ENCODE measurements at regions not wholly inside any gene's neighbourhood (a gene's known extent, or its start where the extent isn't known, plus 50 kb on each side); places are given as distances from the start of the nearest gene placed in this dataset.

GRCh38 chr7:130869918-130870317, 135.9 kb upstream of the KLF14 start:
- TF ChIP-seq CTCF (IDR thresholded peaks at IDR 0.05; ENCODE audit: unreplicated experiment) = no peak
- Mint-ChIP-seq H3K27me3 (ENCODE audit: insufficient read depth, unreplicated experiment) (no peaks in the 10 kb centered on the region), H3K36me3 (ENCODE audit: insufficient read depth, unreplicated experiment) (peaks cover 91% of the 10 kb centered on the region), H3K27ac (ENCODE audit: low read depth, unreplicated experiment) (peak overlapping the region; percentile 77), H3K9me3 (ENCODE audit: unreplicated experiment) (no peaks in the 10 kb centered on the region), H3K4me1 (ENCODE audit: insufficient read depth, unreplicated experiment) (peaks cover 33% of the 10 kb centered on the region), H3K4me3 (ENCODE audit: unreplicated experiment) (no peak overlapping the region)
- no peak for DNase-seq (ENCODE audit: unreplicated experiment)
- ChIA-PET POLR2A (interaction anchor here (0.7 to 2.1 kb wide), 4 partner anchors 11 to 43 kb away, joined by 3 to 6 read pairs (median 4); no protein-coding TSS in a partner anchor), CTCF (interaction anchor here (1.1 to 2.1 kb wide), 3 partner anchors 27 to 112 kb away, joined by 4 to 9 read pairs (median 7); no protein-coding TSS in a partner anchor)
- intact Hi-C loops (cut with micrococcal nuclease) = no loop called here
- no TSS peak for BruUV-seq (replicated peaks)

- BruUV-seq (replicated peaks) = no TSS peak
- POLR2A ChIA-PET = interaction anchor here (0.5 to 2.1 kb wide), 5 partner anchors 11 to 41 kb away, joined by 3 to 9 read pairs (median 4); no protein-coding TSS in a partner anchor
These were observed 138.3 kb upstream of the KLF14 start for GRCh38 chr7:130872341-130872740.

DNA sequence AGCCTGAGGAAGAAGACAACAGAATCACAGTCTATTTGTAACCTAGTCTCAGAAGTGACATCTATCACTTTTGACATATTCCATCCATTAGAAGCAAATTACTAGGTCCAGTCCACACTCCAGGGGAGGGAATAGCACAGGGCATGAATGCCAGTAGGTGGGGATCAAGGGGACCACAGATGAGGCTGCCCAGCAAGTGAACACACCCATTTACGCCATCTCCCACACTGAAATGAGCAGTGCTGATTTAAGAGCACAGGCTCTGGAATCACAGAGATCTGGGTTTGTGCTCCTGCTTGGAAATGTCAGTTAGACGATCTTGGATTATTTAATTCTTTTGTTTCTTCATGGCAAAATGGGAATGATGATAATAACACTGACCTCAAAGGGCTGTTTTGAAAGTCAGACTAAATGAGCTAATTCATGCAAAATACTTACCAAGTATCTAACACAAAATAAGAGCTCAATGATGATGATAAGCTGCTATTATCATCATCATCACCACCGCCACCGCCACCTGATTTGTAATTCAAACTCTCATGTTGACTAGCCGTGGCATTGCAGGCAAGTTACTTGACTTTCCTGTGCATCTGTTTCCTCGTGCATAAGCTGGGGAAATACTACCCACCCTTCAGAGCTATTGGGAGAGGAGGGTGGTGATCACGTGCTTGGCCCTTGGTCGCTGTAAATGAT, 138.9 kb upstream of the KLF14 start:
- no peak for TF ChIP-seq CTCF (IDR thresholded peaks at IDR 0.05; ENCODE audit: unreplicated experiment)
- Mint-ChIP-seq H3K4me3 (ENCODE audit: unreplicated experiment) (no peak overlapping the region), H3K9me3 (ENCODE audit: unreplicated experiment) (no peaks in the 10 kb centered on the region), H3K27ac (ENCODE audit: low read depth, unreplicated experiment) (no peak overlapping the region), H3K4me1 (ENCODE audit: insufficient read depth, unreplicated experiment) (peaks cover 42% of the 10 kb centered on the region), H3K27me3 (ENCODE audit: insufficient read depth, unreplicated experiment) (no peaks in the 10 kb centered on the region), H3K36me3 (ENCODE audit: insufficient read depth, unreplicated experiment) (peaks cover 91% of the 10 kb centered on the region)
- no peak for DNase-seq (ENCODE audit: unreplicated experiment)
- ChIA-PET CTCF (interaction anchor here (0.6 to 4.1 kb wide), 9 partner anchors 12 to 1320 kb away, joined by 3 to 89 read pairs (median 3); no protein-coding TSS in a partner anchor), POLR2A (interaction anchor here (0.7 to 3.4 kb wide), 8 partner anchors 12 to 135 kb away, joined by 3 to 23 read pairs (median 4); no protein-coding TSS in a partner anchor)
- intact Hi-C loops (cut with micrococcal nuclease) = no loop called here
- BruUV-seq (replicated peaks) = no TSS peak

More at GRCh38 chr7:130872341-130872740, 138.3 kb upstream of the KLF14 start:
- DNase-seq (ENCODE audit: unreplicated experiment) = no peak
- Mint-ChIP-seq H3K9me3 (ENCODE audit: unreplicated experiment) (no peaks in the 10 kb centered on the region), H3K4me3 (ENCODE audit: unreplicated experiment) (no peak overlapping the region), H3K27me3 (ENCODE audit: insufficient read depth, unreplicated experiment) (no peaks in the 10 kb centered on the region), H3K4me1 (ENCODE audit: insufficient read depth, unreplicated experiment) (peaks cover 43% of the 10 kb centered on the region), H3K36me3 (ENCODE audit: insufficient read depth, unreplicated experiment) (peaks cover 91% of the 10 kb centered on the region), H3K27ac (ENCODE audit: low read depth, unreplicated experiment) (peak overlapping the region; percentile 29)
- intact Hi-C loops (cut with micrococcal nuclease) = no loop called here
- TF ChIP-seq CTCF (IDR thresholded peaks at IDR 0.05; ENCODE audit: unreplicated experiment) = no peak
- CTCF ChIA-PET = interaction anchor here (0.6 to 4.1 kb wide), 11 partner anchors 10 to 906 kb away, joined by 3 to 89 read pairs (median 3); no protein-coding TSS in a partner anchor

DNA sequence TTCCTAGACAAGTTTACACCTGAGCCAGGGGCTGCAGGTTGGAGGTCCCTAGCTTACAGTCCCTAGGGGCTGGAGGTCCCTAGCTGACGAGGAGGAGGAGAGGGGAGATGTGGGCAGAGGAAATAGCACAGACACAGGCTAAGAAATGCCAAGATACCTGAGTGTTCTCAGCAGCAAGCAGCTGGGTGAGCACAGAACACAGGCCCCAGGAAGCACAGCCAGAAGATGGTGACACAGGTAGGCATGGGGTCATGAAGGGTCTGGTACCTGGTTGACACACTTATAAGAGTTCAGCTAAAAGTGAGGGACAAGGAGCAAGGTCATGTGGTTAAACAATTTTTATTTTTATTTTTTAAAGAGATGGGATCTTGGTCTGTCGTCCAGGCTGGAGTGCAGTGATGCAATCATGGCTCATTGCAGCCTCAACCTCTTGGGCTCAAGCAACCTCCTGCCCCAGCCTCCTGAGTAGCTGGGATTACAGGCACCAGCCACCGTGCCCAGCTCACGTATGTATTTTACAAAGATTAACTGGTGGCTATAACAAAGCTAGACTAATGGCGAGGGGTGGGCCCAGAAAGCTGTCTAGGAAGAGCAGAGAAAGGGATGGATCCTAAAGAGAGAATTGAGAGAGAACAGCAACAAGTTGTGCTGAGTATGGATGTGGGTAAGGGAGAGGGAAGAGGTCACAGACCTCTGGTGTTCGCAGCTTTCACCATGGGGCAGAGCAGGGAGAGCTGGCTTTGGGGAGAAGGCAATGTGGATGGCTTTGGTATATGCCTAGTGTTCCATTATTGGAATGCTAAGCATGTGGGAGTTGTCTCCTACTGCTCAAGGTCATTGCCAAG, 140.3 kb upstream of the KLF14 start:
- no peaks in the 10 kb centered on the region for H3K27me3 Mint-ChIP-seq (ENCODE audit: insufficient read depth, unreplicated experiment)
- no peak for DNase-seq (ENCODE audit: unreplicated experiment)
- intact Hi-C loops (cut with micrococcal nuclease) = no loop called here
- no peak for TF ChIP-seq CTCF (IDR thresholded peaks at IDR 0.05; ENCODE audit: unreplicated experiment)
- BruUV-seq (replicated peaks) = no TSS peak
- ChIA-PET CTCF (interaction anchor here (0.5 to 4.1 kb wide), 30 partner anchors 8 to 429 kb away, joined by 3 to 89 read pairs (median 6); no protein-coding TSS in a partner anchor), POLR2A (interaction anchor here (0.6 to 3.4 kb wide), 17 partner anchors 12 to 669 kb away, joined by 3 to 23 read pairs (median 4); partner anchors contain the start of gene TMEM209)
- H3K4me3 Mint-ChIP-seq (ENCODE audit: unreplicated experiment) = no peak overlapping the region
- no peaks in the 10 kb centered on the region for H3K9me3 Mint-ChIP-seq (ENCODE audit: unreplicated experiment)
- peak overlapping the region; percentile 89 for H3K27ac Mint-ChIP-seq (ENCODE audit: low read depth, unreplicated experiment)
- peaks cover 91% of the 10 kb centered on the region for H3K36me3 Mint-ChIP-seq (ENCODE audit: insufficient read depth, unreplicated experiment)
- peaks cover 41% of the 10 kb centered on the region for H3K4me1 Mint-ChIP-seq (ENCODE audit: insufficient read depth, unreplicated experiment)
